ENCODE measurements at regions not wholly inside any gene's neighbourhood (a gene's known extent, or its start where the extent isn't known, plus 50 kb on each side); places are given as distances from the start of the nearest gene placed in this dataset.
"Not testable (repeated sequence)": the region's sequence is repeated elsewhere in the genome, so short reads cannot be mapped to it uniquely, and the experiment has no call there.

DNA sequence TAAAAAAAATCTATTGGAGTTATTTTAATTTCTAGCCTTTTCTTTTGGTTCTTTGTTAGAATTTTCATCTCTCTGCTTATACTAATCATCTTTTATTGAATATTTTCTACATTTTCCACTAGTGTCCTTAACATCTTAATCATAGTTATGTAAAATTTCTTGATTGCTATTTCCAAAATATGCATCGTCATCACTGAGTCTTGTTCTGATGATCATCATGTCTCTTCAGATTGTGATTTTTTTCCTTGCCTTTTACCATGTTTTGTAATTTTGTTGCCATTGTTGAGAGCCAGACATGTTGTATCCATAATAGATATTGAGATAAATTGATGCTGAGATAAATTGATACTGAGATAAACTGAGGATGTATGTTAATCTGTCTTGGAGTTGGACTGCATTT, 919.1 kb upstream of the FOXG1 start:
- not testable (repeated sequence) for H3K4me1 Mint-ChIP-seq (ENCODE audit: low read depth); H3K27me3 Mint-ChIP-seq (ENCODE audit: low read depth); H3K4me3 Mint-ChIP-seq; H3K27ac Mint-ChIP-seq; H3K36me3 Mint-ChIP-seq (ENCODE audit: low read depth); DNase-seq (ENCODE audit: low spot score)
- H3K9me3 Mint-ChIP-seq, result peaks cover 71% of the 10 kb centered on the region

GRCh38 chr14:27849193-27849592, 917.4 kb upstream of the FOXG1 start:
- H3K27me3 Mint-ChIP-seq (ENCODE audit: low read depth); H3K4me1 Mint-ChIP-seq (ENCODE audit: low read depth); H3K4me3 Mint-ChIP-seq; H3K27ac Mint-ChIP-seq; H3K36me3 Mint-ChIP-seq (ENCODE audit: low read depth); DNase-seq (ENCODE audit: low spot score): not testable (repeated sequence)
- peaks cover 78% of the 10 kb centered on the region for H3K9me3 Mint-ChIP-seq

- DNase-seq (ENCODE audit: low spot score), result no peak
- peaks cover 37% of the 10 kb centered on the region for H3K9me3 Mint-ChIP-seq
- H3K27me3 Mint-ChIP-seq (ENCODE audit: low read depth), result no peaks in the 10 kb centered on the region
- H3K27ac Mint-ChIP-seq, result no peak overlapping the region
- no peak overlapping the region for H3K4me3 Mint-ChIP-seq
- H3K36me3 Mint-ChIP-seq (ENCODE audit: low read depth), result no peaks in the 10 kb centered on the region
- H3K4me1 Mint-ChIP-seq (ENCODE audit: low read depth), result no peaks in the 10 kb centered on the region
Observed at GRCh38 chr14:27862684-27863083, 903.9 kb upstream of the FOXG1 start.

GRCh38 chr14:27863166-27863565, 903.4 kb upstream of the FOXG1 start:
- H3K4me1 Mint-ChIP-seq (ENCODE audit: low read depth), result no peaks in the 10 kb centered on the region
- H3K9me3 Mint-ChIP-seq, result peaks cover 36% of the 10 kb centered on the region
- H3K27ac Mint-ChIP-seq, result no peak overlapping the region
- no peak overlapping the region for H3K4me3 Mint-ChIP-seq
- DNase-seq (ENCODE audit: low spot score), result no peak
- no peaks in the 10 kb centered on the region for H3K27me3 Mint-ChIP-seq (ENCODE audit: low read depth)
- H3K36me3 Mint-ChIP-seq (ENCODE audit: low read depth), result no peaks in the 10 kb centered on the region

DNA sequence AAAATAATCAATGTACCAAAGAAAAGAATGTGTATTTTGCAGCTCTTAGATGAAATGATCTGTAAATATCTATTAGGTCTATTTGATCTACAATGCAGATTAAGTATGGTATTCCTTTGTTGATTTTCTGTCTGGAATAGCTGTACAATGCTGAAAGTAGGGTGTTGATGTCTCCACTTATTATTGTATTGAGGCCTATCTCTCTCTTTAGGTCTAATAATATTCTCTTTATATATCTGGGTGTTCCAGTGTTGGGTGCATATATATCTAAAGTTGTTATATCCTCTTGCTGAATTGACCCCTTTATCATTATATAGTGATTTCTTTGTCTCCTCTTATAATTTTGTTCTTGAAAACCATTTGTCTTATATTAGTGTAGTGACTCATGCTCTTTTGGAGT, 885.5 kb upstream of the FOXG1 start:
- Mint-ChIP-seq H3K27me3 (ENCODE audit: low read depth) (no peaks in the 10 kb centered on the region), H3K4me3 (no peak overlapping the region), H3K4me1 (ENCODE audit: low read depth) (no peaks in the 10 kb centered on the region), H3K27ac (no peak overlapping the region), H3K9me3 (peaks cover 68% of the 10 kb centered on the region), H3K36me3 (ENCODE audit: low read depth) (no peaks in the 10 kb centered on the region)
- DNase-seq (ENCODE audit: low spot score), result no peak

GRCh38 chr14:27881646-27882045, 884.9 kb upstream of the FOXG1 start:
- DNase-seq (ENCODE audit: low spot score), result no peak
- Mint-ChIP-seq H3K27me3 (ENCODE audit: low read depth) (no peaks in the 10 kb centered on the region), H3K9me3 (peaks cover 68% of the 10 kb centered on the region), H3K27ac (no peak overlapping the region), H3K36me3 (ENCODE audit: low read depth) (no peaks in the 10 kb centered on the region), H3K4me3 (no peak overlapping the region), H3K4me1 (ENCODE audit: low read depth) (no peaks in the 10 kb centered on the region)

- H3K4me3 Mint-ChIP-seq, result no peak overlapping the region
Observed at GRCh38 chr14:27886256-27886655, 880.3 kb upstream of the FOXG1 start.

DNA sequence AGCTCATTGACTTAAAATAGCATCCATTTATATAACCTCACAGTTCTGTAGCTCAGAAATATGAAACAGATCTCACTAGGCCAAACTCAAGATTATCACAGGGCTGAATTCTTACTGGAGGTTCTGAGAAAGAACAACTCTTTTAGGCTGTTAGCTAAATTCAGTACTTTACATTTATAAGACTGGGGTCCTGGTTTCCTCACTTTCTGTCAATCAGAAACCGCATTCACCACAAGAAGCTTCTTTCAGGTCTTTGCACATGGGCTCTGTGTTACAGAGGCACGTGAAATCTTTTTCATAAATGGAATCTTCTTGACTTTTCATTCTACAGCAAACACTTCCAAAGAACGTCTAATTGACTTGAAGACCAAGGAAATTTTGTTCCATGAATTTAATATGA, 876.3 kb upstream of the FOXG1 start:
- Mint-ChIP-seq H3K4me1 (ENCODE audit: low read depth) (no peaks in the 10 kb centered on the region), H3K4me3 (no peak overlapping the region), H3K27me3 (ENCODE audit: low read depth) (no peaks in the 10 kb centered on the region), H3K36me3 (ENCODE audit: low read depth) (no peaks in the 10 kb centered on the region), H3K27ac (no peak overlapping the region), H3K9me3 (peaks cover 44% of the 10 kb centered on the region)
- no peak for DNase-seq (ENCODE audit: low spot score)

More at GRCh38 chr14:27886256-27886655, 880.3 kb upstream of the FOXG1 start:
- no peaks in the 10 kb centered on the region for H3K36me3 Mint-ChIP-seq (ENCODE audit: low read depth)
- no peaks in the 10 kb centered on the region for H3K27me3 Mint-ChIP-seq (ENCODE audit: low read depth)
- H3K9me3 Mint-ChIP-seq, result peaks cover 53% of the 10 kb centered on the region
- H3K4me1 Mint-ChIP-seq (ENCODE audit: low read depth), result no peaks in the 10 kb centered on the region
- no peak overlapping the region for H3K27ac Mint-ChIP-seq
- no peak for DNase-seq (ENCODE audit: low spot score)

DNA sequence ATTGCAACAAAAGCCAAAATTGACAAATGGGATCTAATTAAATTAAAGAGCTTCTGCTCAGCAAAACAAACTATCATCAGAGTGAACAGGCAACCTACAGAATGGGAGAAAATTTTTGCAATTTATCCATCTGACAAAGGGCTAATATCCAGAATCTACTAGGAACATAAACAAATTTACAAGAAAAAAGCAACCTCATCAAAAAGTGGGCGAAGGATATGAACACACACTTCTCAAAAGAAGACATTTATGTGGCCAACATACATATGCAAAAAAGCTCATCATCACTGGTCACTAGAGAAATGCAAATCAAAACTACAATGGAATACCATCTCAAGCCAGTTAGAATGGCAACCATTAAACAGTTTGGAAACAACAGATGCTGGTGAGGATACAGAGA, 858.1 kb upstream of the FOXG1 start:
- not testable (repeated sequence) for H3K36me3 Mint-ChIP-seq (ENCODE audit: low read depth); H3K4me1 Mint-ChIP-seq (ENCODE audit: low read depth); H3K27ac Mint-ChIP-seq; DNase-seq (ENCODE audit: low spot score); H3K4me3 Mint-ChIP-seq; H3K27me3 Mint-ChIP-seq (ENCODE audit: low read depth)
- peaks cover 65% of the 10 kb centered on the region for H3K9me3 Mint-ChIP-seq

DNA sequence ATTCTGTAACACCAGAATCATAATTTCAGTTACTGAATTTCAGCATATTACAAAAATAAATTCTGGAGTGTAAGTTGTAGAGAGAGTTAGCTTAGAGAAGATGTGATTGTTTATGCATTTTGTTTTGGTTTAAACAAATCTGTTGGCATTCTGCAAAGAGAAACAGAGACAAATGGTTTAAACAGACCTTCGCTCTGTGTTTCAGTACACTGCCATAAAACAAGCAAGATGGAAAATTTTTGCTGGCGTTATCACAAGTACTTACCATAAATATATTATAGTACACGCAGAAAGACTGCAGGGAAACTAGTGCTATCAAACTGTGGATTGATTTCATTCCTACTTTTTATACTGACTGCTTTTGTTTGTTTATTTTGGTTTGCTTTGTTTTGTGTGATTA, 850.3 kb upstream of the FOXG1 start:
- H3K36me3 Mint-ChIP-seq (ENCODE audit: low read depth), result no peaks in the 10 kb centered on the region

DNA sequence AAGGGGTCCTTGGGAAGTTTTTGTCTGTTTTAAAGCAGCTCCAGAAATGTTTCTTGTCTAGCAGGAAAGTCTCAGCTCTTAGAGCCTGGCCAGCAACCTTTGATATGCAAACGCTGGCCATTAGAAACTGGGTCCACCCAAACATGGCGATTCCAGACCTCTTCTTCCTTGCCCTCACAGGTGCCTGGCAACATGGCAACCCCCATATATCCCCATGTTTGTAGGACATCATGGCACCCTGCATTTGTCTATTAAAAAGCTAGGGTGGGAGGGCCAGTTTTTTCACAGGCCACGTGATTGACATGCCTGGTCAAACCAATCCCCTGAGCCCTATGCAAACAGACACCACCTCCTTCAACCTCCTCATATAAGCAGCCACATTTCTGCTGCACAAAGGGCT, 848.7 kb upstream of the FOXG1 start:
- no peaks in the 10 kb centered on the region for H3K36me3 Mint-ChIP-seq (ENCODE audit: low read depth)
- H3K4me3 Mint-ChIP-seq, result no peak overlapping the region
- no peak overlapping the region for H3K27ac Mint-ChIP-seq
- no peaks in the 10 kb centered on the region for H3K4me1 Mint-ChIP-seq (ENCODE audit: low read depth)
- no peaks in the 10 kb centered on the region for H3K27me3 Mint-ChIP-seq (ENCODE audit: low read depth)
- DNase-seq (ENCODE audit: low spot score), result no peak
- peaks cover 42% of the 10 kb centered on the region for H3K9me3 Mint-ChIP-seq

More for the DNA sequence above, 850.3 kb upstream of the FOXG1 start:
- no peak overlapping the region for H3K4me3 Mint-ChIP-seq
- H3K27me3 Mint-ChIP-seq (ENCODE audit: low read depth), result no peaks in the 10 kb centered on the region
- H3K9me3 Mint-ChIP-seq, result peaks cover 45% of the 10 kb centered on the region
- no peak for DNase-seq (ENCODE audit: low spot score)
- no peaks in the 10 kb centered on the region for H3K4me1 Mint-ChIP-seq (ENCODE audit: low read depth)
- H3K27ac Mint-ChIP-seq, result no peak overlapping the region

- peaks cover 47% of the 10 kb centered on the region for H3K9me3 Mint-ChIP-seq
- H3K36me3 Mint-ChIP-seq (ENCODE audit: low read depth), result no peaks in the 10 kb centered on the region
- H3K4me3 Mint-ChIP-seq, result no peak overlapping the region
- DNase-seq (ENCODE audit: low spot score), result no peak
- no peaks in the 10 kb centered on the region for H3K4me1 Mint-ChIP-seq (ENCODE audit: low read depth)
- H3K27ac Mint-ChIP-seq, result no peak overlapping the region
- H3K27me3 Mint-ChIP-seq (ENCODE audit: low read depth), result no peaks in the 10 kb centered on the region
Observed at GRCh38 chr14:27927519-27927918, 839.1 kb upstream of the FOXG1 start.

DNA sequence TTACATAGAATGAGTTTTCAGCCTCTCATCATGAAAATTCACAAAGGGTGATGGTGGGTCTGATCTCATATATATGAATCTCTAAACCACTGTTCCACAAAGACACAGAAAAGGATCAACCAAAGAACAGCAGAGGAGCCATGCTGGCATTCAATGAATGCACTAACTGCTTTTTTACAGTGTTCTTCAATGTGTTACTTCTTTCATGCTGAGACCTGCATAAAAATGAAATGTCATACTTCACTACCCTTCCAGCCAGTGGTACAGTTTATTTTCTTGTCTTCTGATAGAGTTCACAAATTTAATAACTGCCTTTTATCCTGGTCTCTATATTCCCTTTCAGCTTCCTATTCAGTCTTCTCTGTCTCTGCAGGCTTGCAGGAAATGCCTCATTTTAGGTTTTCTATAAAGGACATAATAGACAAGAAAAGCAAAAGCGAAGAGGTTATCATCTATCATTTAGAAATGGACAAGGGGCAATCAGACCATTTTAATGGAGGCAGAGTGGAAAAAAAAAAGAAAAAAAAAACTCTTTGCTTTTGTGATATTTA, 836.7 kb upstream of the FOXG1 start:
- no peak overlapping the region for H3K4me3 Mint-ChIP-seq
- no peak overlapping the region for H3K27ac Mint-ChIP-seq
- H3K9me3 Mint-ChIP-seq, result peaks cover 60% of the 10 kb centered on the region
- no peaks in the 10 kb centered on the region for H3K36me3 Mint-ChIP-seq (ENCODE audit: low read depth)
- DNase-seq (ENCODE audit: low spot score), result no peak
- no peaks in the 10 kb centered on the region for H3K27me3 Mint-ChIP-seq (ENCODE audit: low read depth)
- no peaks in the 10 kb centered on the region for H3K4me1 Mint-ChIP-seq (ENCODE audit: low read depth)

DNA sequence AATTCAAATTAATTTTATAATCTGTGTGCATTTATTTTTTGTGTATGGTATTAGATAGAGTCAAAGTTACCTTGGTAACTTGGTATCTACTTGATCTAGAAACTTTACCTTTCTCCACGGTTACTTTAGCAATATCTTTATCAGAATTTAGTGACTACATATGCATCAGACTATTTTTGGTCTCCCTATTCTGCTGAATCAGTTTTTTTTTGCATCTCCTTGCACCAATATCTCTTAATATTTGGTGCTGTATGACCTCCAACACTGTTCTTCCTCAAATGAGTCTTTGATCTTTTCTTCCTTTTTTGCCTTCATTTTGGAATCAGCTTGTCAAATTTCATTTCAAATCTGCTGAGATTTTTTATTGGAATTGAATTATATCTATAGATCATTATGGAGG, 828.2 kb upstream of the FOXG1 start:
- H3K27ac Mint-ChIP-seq, result no peak overlapping the region
- H3K9me3 Mint-ChIP-seq, result peaks cover 50% of the 10 kb centered on the region
- no peaks in the 10 kb centered on the region for H3K27me3 Mint-ChIP-seq (ENCODE audit: low read depth)
- no peak for DNase-seq (ENCODE audit: low spot score)
- H3K4me3 Mint-ChIP-seq, result no peak overlapping the region
- H3K4me1 Mint-ChIP-seq (ENCODE audit: low read depth), result no peaks in the 10 kb centered on the region
- H3K36me3 Mint-ChIP-seq (ENCODE audit: low read depth), result no peaks in the 10 kb centered on the region

GRCh38 chr14:27945512-27945911, 821.1 kb upstream of the FOXG1 start:
- H3K4me1 Mint-ChIP-seq (ENCODE audit: low read depth), result no peaks in the 10 kb centered on the region
- H3K27ac Mint-ChIP-seq, result no peak overlapping the region
- H3K27me3 Mint-ChIP-seq (ENCODE audit: low read depth), result no peaks in the 10 kb centered on the region
- H3K9me3 Mint-ChIP-seq, result peaks cover 52% of the 10 kb centered on the region
- H3K4me3 Mint-ChIP-seq, result no peak overlapping the region
- no peaks in the 10 kb centered on the region for H3K36me3 Mint-ChIP-seq (ENCODE audit: low read depth)
- DNase-seq (ENCODE audit: low spot score), result no peak
